SH-SY5Y (cell line): ENCODE measurements at regions not wholly inside any gene's neighbourhood (a gene's known extent, or its start where the extent isn't known, plus 50 kb on each side); places are given as distances from the start of the nearest gene placed in this dataset.

Experiments used
- GATA2 ChIP-seq: IDR thresholded peaks from 2 replicates; pipeline ENCODE4 v1.6.1; 2011; ENCODE audit warnings: mild to moderate bottlenecking, low read depth, low read length
- GATA3 ChIP-seq: IDR thresholded peaks from 2 replicates; pipeline ENCODE4 v1.6.1; 2011; ENCODE audit warnings: low read depth, mild to moderate bottlenecking, low read length, moderate library complexity

DNA sequence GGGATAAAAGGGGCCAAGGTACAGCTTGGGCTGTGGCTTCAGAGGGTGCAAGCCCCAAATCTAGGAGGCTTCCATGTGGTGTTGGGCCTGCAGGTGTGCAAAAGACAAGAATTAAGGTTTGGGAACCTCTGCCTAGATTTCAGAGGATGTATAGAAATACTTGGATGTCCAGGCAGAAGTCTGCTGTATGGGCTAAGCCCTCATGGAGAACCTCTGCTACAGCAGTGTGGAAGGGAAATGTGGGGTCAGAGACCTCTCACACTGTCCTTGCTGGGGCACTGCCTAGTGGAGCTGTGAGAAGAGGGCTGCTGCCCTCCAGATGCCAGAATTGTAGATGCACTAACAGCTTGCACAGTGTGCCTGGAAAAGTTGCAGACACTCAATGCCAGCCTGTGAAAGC, 880.6 kb upstream of the ID2 start:
- TF ChIP-seq GATA2 (no peak), GATA3 (no peak)
